ENCODE measurements at regions not wholly inside any gene's neighbourhood (a gene's known extent, or its start where the extent isn't known, plus 50 kb on each side); places are given as distances from the start of the nearest gene placed in this dataset.

DNA sequence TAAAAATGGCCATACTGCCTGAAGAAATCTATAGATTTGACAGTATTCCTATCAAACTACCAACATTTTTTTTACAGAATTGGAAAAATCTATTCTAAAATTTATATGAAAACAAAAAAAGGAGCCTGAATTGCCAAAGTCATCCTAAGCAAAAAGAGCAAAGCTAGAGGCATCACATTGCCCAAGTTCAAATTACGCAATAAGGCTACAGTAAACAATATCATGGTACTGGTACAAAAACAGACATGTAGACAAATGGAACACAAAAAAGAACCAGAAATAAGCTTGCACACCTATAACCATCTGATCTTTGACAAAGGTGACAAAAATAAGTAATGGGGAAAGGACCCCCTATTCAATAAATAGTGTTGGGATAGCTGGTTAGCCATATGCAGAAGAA is 50.2 kb upstream of the THSD7B start:
- TF ChIP-seq, protein P1, sequence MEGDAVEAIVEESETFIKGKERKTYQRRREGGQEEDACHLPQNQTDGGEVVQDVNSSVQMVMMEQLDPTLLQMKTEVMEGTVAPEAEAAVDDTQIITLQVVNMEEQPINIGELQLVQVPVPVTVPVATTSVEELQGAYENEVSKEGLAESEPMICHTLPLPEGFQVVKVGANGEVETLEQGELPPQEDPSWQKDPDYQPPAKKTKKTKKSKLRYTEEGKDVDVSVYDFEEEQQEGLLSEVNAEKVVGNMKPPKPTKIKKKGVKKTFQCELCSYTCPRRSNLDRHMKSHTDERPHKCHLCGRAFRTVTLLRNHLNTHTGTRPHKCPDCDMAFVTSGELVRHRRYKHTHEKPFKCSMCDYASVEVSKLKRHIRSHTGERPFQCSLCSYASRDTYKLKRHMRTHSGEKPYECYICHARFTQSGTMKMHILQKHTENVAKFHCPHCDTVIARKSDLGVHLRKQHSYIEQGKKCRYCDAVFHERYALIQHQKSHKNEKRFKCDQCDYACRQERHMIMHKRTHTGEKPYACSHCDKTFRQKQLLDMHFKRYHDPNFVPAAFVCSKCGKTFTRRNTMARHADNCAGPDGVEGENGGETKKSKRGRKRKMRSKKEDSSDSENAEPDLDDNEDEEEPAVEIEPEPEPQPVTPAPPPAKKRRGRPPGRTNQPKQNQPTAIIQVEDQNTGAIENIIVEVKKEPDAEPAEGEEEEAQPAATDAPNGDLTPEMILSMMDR (IDR thresholded peaks at IDR 0.05; ENCODE audit: control insufficient read depth, insufficient read depth, low read depth, low read length, missing control alignments): no peak
- H3K4me3 ChIP-seq (ENCODE audit: control insufficient read depth, low read depth, low read length): no peak overlapping the region
- no peak for DNase-seq (ENCODE audit: low read depth)

DNA sequence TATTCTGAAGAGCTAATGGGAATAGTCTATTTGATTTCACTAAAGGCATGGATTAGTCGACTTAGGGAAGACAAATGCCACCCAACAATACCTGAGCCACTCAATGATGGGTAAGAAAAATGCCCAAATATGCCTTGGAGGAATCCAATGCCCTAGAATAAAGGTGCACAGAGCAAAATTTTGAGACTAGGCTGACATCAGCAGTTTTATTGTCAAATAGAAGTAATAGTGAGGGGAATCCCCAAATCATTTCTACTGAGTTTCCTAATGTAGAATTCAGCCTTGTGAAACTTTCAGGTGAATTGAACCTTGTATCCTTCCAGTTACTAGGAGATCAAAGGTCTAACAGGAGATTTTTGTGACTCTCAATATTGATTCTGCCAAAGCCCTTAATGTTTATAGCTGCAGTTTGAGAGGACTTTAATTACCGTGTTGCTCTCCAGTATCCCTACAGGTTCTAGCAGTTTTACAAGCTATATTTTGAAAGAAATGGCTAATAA is 50.8 kb upstream of the THSD7B start:
- DNase-seq (ENCODE audit: low read depth): no peak
- TF ChIP-seq, protein P1 (IDR thresholded peaks at IDR 0.05; ENCODE audit: control insufficient read depth, insufficient read depth, low read depth, low read length, missing control alignments): no peak
- no peak overlapping the region for H3K4me3 ChIP-seq (ENCODE audit: control insufficient read depth, low read depth, low read length)

DNA sequence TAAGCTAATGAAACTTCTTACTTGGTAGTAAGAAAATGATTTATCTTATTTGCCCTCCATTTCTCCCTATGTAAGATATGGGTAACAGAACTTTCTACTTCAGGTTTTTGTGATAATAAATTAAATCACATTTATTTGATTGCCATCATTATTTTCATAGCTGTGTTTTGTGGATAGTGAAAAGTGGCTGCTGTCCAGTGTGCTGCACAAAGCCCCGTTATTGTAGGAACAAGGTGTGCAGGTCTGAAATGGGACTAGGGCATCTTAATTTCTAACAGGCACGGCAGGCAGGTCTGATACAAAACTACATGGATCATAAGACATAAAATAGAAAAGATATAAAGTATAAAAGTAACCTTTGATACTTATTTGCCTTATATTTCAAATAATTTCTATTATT is 51.6 kb upstream of the THSD7B start:
- no peak overlapping the region for H3K4me3 ChIP-seq (ENCODE audit: control insufficient read depth, low read depth, low read length)
- DNase-seq (ENCODE audit: low read depth): no peak
- TF ChIP-seq, protein P1 (IDR thresholded peaks at IDR 0.05; ENCODE audit: control insufficient read depth, insufficient read depth, low read depth, low read length, missing control alignments): no peak

DNA sequence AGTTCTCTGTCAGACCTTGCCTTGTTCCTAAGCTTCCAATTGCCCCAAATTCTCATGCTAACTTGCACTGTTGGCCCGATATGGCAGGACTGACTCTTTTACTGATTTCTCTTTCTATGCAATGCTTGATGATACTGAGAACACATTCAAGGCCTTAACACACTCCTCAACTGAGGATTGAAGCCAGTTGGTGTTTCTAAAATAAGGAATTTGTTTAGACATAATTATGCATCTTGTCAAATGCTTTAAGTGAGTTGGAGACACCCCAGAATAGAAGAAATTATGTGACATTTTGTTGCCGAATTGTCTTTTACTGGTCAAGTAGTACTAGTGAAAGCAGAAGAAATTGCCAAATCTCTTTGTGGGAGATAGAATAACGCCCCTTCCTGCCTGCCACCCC is 60.0 kb upstream of the THSD7B start:
- DNase-seq (ENCODE audit: low read depth): no peak
- H3K4me3 ChIP-seq (ENCODE audit: control insufficient read depth, low read depth, low read length): no peak overlapping the region
- TF ChIP-seq, protein P1 (IDR thresholded peaks at IDR 0.05; ENCODE audit: control insufficient read depth, insufficient read depth, low read depth, low read length, missing control alignments): no peak

DNA sequence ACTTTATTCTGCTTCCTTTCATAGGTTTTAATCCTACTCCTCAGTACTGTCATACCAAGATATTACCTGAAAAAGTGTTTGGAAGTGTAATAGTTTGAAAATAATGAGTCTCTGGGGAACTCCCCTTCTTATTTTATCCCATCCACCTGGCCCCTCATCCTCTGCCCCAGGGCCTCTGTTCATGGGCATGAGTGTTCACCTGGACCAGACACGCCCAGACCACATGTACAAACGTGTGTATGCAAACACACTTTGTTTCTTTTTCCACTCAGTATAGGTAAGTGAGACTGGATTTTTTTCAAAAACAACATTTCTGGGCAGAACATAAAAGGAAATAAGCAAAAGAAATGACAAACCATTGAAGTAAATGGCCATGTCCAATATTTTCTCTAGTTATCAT is 62.1 kb upstream of the THSD7B start:
- DNase-seq (ENCODE audit: low read depth): no peak
- no peak overlapping the region for H3K4me3 ChIP-seq (ENCODE audit: control insufficient read depth, low read depth, low read length)
- TF ChIP-seq, protein P1 (IDR thresholded peaks at IDR 0.05; ENCODE audit: control insufficient read depth, insufficient read depth, low read depth, low read length, missing control alignments): no peak

DNA sequence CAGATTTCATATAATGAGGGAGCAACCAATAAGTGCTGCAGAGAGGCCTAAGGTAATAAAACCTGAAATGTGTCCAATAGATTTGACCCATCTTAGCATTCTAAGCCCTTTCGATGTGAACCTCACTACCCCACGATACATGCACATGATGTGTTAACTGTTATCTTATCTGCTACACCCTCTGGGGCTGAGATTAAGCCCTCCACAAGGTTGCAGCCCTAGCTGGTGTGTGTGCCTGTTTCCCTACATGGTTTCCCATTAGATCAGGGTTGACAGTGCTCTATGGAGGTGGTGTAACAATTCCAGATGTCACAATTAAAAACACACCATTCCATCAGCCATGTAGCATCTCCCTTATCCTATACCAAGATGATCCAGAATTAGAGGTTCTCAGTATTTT is 68.9 kb upstream of the THSD7B start:
- H3K4me3 ChIP-seq (ENCODE audit: control insufficient read depth, low read depth, low read length): no peak overlapping the region
- no peak for DNase-seq (ENCODE audit: low read depth)

More for the DNA sequence above, 68.9 kb upstream of the THSD7B start:
- TF ChIP-seq, protein P1 (IDR thresholded peaks at IDR 0.05; ENCODE audit: control insufficient read depth, insufficient read depth, low read depth, low read length, missing control alignments): no peak
